Gastrocnemius medialis (tissue), 4 donors: ENCODE measurements at regions not wholly inside any gene's neighbourhood (a gene's known extent, or its start where the extent isn't known, plus 50 kb on each side); places are given as distances from the start of the nearest gene placed in this dataset.
"Not testable (repeated sequence)": the region's sequence is repeated elsewhere in the genome, so short reads cannot be mapped to it uniquely, and the experiment has no call there.

Experiments used
- POLR2A ChIP-seq, 2 donors: fragments of 450-650 bp; IDR thresholded peaks; one replicate each; pipeline ENCODE4 v1.6.1; 2017; ENCODE audit warnings: antibody characterized with exemption in 2 of 2, mild to moderate bottlenecking in 2 of 2, moderate library complexity in 2 of 2
- TF ChIP-seq, protein P1 (sequence below), 5 experiments: fragments of 450-650 bp in 3 of 5; fragments of 200-600 bp in 2 of 5; sonication (generic) in 2 of 5; IDR thresholded peaks in 4 of 5; conservative IDR thresholded peaks in 1 of 5; 1 replicate in 4 of 5; 2 replicates in 1 of 5; pipeline ENCODE4 v1.5.1; 2016 to 2019; ENCODE audit warnings: antibody characterized with exemption in 5 of 5, mild to moderate bottlenecking in 3 of 5, moderate library complexity in 3 of 5

DNA sequence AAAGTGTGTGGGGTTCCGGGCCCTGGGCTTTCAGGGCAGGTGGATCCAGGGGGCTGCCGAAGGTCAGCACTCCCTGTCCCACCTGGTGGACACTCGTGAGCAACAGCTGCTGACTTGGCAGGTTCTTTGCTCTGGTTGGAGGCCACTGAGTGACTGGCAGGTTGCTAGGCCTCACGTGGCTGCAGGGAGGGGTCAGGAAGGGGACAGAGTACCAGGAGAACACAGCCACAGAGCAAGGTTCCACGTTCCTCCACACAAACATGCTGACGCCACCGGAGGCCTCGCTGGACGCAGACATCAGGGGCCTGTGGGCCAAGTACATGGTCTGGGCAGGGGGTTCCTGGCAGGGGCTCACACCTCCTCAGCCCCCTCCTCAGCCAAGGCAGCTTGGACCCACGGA lies 152.0 kb upstream of the CDK13 start:
- TF ChIP-seq POLR2A (IDR thresholded peaks at IDR 0.05), result not testable (repeated sequence)
- TF ChIP-seq, protein P1, sequence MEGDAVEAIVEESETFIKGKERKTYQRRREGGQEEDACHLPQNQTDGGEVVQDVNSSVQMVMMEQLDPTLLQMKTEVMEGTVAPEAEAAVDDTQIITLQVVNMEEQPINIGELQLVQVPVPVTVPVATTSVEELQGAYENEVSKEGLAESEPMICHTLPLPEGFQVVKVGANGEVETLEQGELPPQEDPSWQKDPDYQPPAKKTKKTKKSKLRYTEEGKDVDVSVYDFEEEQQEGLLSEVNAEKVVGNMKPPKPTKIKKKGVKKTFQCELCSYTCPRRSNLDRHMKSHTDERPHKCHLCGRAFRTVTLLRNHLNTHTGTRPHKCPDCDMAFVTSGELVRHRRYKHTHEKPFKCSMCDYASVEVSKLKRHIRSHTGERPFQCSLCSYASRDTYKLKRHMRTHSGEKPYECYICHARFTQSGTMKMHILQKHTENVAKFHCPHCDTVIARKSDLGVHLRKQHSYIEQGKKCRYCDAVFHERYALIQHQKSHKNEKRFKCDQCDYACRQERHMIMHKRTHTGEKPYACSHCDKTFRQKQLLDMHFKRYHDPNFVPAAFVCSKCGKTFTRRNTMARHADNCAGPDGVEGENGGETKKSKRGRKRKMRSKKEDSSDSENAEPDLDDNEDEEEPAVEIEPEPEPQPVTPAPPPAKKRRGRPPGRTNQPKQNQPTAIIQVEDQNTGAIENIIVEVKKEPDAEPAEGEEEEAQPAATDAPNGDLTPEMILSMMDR (IDR thresholded peaks at IDR 0.05 in 4 of 5, conservative IDR thresholded peaks at IDR 0.05 in 1 of 5), result not testable (repeated sequence)
